NCI-H82 (cell line): ENCODE measurements at regions not wholly inside any gene's neighbourhood (a gene's known extent, or its start where the extent isn't known, plus 50 kb on each side); places are given as distances from the start of the nearest gene placed in this dataset.
"Not testable (repeated sequence)": the region's sequence is repeated elsewhere in the genome, so short reads cannot be mapped to it uniquely, and the experiment has no call there.

ENCODE experiments used
- DNase-seq: peaks from one replicate; lab custom pipeline; 2025; lab: John Stamatoyannopoulos, UW

GRCh38 chr4:60865273-60865672 lies 334.9 kb upstream of the ADGRL3 start:
- peak; percentile 91 for DNase-seq

- DNase-seq, result no peak
Measured at GRCh38 chr4:60868232-60868960, 331.7 kb upstream of the ADGRL3 start.

GRCh38 chr4:60879135-60879701 lies 320.9 kb upstream of the ADGRL3 start:
- no peak for DNase-seq

- no peak for DNase-seq
Measured at GRCh38 chr4:60884587-60884986, 315.5 kb upstream of the ADGRL3 start.

DNA sequence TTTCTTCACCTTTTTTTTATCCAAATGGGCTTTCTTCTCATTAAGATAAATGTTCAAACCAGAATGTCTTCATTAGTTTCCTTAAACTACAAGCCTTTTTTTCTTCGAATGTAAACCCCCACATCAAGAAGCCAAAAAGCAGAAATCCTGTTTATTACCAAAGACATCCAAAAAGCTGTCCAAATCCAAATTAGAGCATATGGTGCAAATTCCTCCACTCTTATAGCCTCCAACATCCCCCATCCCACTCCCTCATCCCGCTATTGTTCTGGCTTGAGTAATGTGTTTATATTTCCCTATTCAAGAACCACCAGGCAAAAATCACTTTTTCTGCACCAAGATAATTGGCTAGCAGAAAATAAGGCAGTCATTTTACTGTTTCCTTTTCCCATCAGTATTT lies 315.1 kb upstream of the ADGRL3 start:
- DNase-seq, result no peak

DNA sequence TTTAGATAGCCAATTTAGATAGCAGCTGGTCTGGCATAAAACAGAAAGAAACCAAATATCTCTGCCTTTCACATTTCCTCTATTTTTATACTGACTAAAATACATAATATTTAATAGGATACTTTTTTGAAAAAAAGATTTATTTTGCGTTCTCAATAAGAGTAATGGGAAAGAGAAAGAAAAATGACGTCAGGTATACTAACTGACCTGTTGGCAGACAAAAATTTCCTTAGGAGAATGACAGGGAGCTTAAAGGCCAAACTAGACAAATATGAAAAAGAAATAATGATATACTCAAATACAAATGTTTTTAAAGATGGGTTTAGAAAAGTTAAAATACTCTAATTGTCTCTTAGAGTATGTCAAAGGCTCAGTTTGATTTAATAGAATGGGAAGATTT lies 309.4 kb upstream of the ADGRL3 start:
- no peak for DNase-seq

DNA sequence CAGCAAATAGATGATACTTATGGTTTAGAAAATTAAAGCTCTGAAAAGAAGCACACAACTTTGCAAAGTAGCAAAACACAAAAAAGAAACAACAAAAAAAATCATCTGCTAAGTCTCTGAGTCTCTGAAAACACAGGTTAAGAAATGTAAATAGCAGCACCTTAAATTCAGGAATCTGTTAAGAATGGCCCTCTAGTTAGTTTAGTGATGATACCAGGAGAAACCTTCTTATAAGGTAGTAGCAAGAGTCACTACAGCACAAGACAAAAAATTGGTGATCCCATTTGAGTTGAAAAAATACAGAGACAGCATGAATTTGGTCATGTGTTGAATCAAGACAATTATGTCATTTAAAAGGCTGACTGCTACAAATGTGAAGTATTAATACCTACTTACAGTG lies 308.2 kb upstream of the ADGRL3 start:
- DNase-seq, result no peak

- DNase-seq, result no peak
Measured at GRCh38 chr4:60897415-60897814, 302.7 kb upstream of the ADGRL3 start.

DNA sequence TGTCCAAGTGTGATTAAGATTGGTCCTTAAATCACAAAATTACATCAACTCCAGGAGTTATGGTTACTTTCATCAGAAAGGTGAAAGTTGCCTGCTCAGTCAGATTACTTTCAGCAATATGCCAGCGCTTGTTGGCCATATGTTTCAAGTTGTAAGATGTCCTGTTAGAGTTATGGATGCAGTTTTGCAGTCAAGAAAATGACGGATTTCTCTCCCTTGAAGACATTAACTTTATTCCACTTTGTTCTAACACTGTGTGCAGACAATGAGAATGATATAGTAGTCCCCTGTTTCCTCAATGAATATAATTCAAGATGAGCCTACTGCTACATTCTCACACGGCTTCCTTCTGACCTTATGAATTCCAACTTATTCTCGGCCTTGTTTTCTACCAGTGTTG lies 295.0 kb upstream of the ADGRL3 start:
- no peak for DNase-seq

- DNase-seq, result no peak
Measured at GRCh38 chr4:60911127-60911526, 289.0 kb upstream of the ADGRL3 start.

DNA sequence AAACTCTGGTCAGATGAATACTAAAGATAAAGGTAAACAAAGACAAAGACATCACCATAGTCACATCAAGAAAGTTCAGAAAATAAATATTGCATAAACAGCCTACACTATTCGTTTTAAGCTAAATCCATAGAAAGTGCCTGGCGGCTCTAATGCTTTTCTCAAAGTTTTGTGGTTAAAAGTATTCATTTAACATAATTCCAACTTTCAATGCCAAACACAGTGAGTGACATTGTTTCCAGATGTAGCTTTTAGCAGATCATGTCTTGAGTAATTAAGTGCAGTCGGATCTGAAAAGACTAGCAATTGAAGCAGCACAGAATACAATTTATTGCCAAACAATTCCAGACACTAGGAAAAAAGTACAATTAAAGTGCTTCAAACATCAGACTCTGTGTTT lies 287.1 kb upstream of the ADGRL3 start:
- no peak for DNase-seq

GRCh38 chr4:60913671-60914070 lies 286.5 kb upstream of the ADGRL3 start:
- DNase-seq, result no peak

DNA sequence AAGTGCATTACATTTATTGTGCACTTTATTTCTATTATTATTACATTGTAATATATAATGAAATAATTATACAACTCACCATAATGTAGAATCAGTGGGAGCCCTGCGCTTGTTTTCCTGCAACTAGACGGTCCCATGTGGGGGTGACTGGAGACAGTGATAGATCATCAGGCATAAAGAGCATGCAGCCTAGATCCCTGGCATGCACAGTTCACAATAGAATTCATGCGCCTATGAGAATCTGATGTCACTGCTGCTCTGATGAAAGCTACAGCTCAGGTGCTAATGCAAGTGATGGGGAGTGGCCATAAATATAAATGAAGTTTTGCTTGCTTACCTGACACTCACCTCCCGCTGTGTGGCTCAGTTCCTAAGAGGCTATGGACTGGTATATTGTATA lies 278.4 kb upstream of the ADGRL3 start:
- DNase-seq, result not testable (repeated sequence)

GRCh38 chr4:60923075-60923474 lies 277.1 kb upstream of the ADGRL3 start:
- DNase-seq, result no peak

- no peak for DNase-seq
Measured at GRCh38 chr4:60926624-60927023, 273.5 kb upstream of the ADGRL3 start.

- DNase-seq, result no peak
Measured at GRCh38 chr4:60930866-60931265, 269.3 kb upstream of the ADGRL3 start.

GRCh38 chr4:60934566-60935295 lies 265.4 kb upstream of the ADGRL3 start:
- DNase-seq, result no peak

- DNase-seq, result no peak
Measured at GRCh38 chr4:60938181-60938580, 261.9 kb upstream of the ADGRL3 start.

- no peak for DNase-seq
Measured at GRCh38 chr4:60938621-60939020, 261.5 kb upstream of the ADGRL3 start.

- no peak for DNase-seq
Measured at GRCh38 chr4:60944060-60944459, 256.1 kb upstream of the ADGRL3 start.

DNA sequence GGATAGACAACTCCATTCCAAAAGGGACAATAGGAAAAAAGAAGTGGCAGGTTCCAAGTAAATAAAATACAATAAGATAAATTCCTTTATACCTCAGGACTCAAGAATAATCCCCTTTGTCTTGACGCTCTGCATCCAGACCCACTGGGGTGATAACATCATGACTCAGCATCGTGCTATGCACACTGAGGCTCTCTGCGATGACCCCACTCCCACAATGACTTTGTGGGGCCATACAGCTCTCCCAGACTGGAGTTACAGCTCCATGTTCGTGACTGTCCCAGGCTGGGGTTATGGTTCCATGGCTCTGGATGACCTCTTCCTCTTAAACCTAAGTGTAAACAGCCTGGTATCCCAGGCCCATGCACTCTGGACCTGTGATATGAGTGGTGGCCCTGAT lies 254.5 kb upstream of the ADGRL3 start:
- no peak for DNase-seq

DNA sequence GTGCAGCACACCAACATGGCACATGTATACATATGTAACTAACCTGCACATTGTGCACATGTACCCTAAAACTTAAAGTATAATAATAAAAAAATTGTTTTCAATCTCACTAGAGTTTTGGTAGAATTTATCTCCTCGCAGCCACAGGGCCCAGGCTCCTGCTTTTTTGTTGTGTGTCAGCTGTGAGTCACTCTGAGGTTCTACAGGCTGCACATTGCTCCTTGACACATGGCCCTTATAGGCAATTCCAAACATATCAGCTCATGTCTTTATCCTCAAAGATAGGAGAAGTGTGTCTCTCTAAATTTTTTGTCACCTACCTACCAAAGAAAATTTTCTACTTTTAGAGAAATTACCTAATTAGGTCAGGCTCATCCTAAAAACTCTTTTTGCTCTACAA lies 252.1 kb upstream of the ADGRL3 start:
- DNase-seq, result no peak

DNA sequence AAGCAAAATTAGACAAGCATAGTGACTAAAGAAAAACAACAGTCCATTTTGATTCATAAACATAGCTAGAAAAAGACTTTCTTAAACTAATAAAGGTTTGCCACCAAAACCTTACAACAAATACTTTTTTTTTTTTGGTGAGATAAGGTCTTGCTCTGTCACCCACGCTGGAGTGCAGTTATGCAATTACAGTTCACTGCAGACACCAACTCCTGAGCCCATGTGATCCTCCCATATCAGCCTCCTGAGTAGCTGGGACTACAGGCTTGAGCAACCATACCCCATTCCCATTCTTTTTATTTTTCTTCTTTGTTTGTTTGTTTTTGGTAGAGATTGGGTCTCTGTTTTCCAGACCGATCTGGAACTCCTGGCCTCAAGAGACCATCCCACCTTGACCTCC lies 247.2 kb upstream of the ADGRL3 start:
- DNase-seq, result no peak
